NK-92 treated with Interleukin-12 subunit alpha and Interleukin-12 subunit beta, amount 100 ng/mL, for 24 hours (cell line): ENCODE measurements at regions not wholly inside any gene's neighbourhood (a gene's known extent, or its start where the extent isn't known, plus 50 kb on each side); places are given as distances from the start of the nearest gene placed in this dataset.
"Not testable (repeated sequence)": the region's sequence is repeated elsewhere in the genome, so short reads cannot be mapped to it uniquely, and the experiment has no call there.

ENCODE experiments used
- DNase-seq: peaks from one replicate; lab custom pipeline; 2025; lab: John Stamatoyannopoulos, UW

- no peak for DNase-seq
Measured at GRCh38 chr14:51351997-51352396, 112.0 kb downstream of the TMX1 start.

GRCh38 chr14:51353901-51354300 lies 113.9 kb downstream of the TMX1 start:
- no peak for DNase-seq

GRCh38 chr14:51354846-51355245 lies 114.8 kb downstream of the TMX1 start:
- no peak for DNase-seq

GRCh38 chr14:51356381-51356780 lies 116.3 kb downstream of the TMX1 start:
- no peak for DNase-seq

DNA sequence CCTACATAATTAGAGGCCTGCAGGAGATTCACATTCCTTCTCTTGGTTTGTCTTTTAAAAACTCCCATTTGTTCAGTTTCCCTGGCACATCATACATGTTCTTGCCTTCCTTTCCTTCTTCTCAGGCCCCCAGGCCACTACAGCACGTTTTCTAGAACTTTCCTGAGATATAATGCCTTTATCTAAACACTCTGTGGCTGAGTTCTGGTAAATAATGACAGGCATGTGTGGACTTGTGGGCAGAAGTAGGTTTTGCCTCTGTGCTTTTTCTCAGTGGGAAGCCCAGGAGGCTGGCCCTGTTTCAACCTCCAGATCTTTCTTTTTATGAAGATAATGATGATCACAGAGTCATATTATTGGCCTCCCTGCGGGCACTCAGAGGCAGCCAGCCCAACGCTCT lies 117.2 kb downstream of the TMX1 start:
- DNase-seq = no peak

DNA sequence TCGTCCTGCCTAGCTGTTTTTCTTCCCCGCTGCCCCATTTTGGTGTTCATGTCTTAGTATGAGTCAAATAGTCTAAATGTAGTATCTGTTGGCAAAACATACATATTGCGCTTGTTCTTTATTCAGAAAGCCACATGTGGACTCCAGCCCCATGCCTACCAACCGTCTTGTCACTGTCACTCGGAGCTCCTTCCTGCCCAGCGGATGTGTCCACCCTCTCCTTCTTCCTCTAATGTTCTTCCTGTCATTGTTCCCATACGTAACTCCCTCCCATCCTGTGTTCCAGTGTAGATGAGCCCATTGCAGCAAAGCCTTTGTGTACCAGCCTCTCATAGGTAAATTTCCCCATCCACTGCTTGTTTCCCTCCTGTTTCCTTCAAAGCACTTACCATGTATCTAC lies 120.5 kb downstream of the TMX1 start:
- no peak for DNase-seq

DNA sequence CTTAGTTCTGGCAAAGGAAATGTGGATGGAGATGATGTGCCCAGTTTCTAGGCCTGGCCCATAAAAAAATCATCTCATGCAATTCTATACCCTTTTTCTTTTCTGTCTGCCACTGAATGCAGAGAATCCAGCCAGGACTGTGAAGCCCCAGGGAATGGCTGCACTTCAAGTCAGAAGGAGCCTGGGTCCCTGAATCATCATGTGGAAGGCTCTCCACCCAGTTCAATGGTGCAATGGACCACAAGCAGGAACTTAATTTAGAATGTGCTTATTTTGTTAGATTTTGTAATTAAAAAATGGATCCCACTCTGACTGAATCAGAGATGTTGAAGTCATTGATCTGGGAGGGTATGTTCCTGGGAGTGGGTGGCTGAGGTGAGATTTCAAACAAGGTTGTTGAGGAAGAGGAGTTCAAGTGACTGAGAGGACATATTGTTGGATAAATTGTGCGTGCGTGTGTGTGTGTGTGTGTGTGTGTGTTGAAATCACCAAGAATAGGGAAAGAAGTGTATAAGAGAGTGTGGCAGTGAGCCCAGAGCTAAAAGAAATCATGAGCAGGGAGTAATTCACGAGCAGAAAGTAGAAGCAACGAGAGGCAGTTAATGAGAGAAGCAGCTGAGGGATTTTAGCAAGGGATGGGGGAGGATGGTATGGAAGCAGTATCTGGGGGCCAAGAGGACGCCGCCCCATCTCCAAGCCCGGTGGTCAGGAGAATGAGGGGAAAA lies 125.4 kb downstream of the TMX1 start:
- no peak for DNase-seq

DNA sequence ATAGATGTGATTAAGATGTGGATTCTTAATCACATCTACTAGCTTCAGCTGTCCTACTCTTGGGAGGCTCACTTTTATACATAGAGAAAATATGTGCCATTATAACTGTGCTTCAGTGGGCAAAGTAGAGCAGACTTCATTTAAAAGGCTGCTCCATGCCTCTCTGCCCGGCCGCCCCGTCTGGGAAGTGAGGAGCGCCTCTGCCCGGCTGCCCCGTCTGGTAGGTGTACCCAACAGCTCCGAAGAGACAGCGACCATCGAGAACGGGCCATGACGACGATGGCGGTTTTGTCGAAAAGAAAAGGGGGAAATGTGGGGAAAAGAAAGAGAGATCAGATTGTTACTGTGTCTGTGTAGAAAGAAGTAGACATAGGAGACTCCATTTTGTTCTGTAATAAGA lies 126.4 kb downstream of the TMX1 start:
- DNase-seq = not testable (repeated sequence)

- DNase-seq = not testable (repeated sequence)
Measured at GRCh38 chr14:51366866-51367599, 127.0 kb downstream of the TMX1 start.

GRCh38 chr14:51367600-51367931 lies 127.5 kb downstream of the TMX1 start:
- no peak for DNase-seq

DNA sequence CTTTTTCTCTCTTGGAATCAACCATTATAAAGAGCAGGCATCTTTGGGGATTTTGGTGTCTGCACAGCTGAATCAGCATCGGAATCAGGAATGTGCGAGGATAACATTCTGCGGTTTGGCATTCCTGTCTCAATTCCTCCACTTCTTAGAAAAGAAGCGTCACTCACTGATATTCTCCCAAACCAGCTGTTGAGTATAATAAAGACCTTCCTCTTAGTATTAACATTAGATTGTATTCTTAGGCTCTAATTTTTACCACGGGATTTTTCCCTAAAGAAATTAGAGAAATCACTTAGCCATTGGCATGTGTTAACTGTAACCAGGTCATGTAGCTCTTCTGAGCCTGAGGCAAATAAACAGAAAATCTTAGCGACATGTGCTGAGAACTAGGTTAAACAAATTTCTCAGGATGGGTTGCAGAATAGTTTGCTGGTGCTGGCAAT lies 128.7 kb downstream of the TMX1 start:
- no peak for DNase-seq

DNA sequence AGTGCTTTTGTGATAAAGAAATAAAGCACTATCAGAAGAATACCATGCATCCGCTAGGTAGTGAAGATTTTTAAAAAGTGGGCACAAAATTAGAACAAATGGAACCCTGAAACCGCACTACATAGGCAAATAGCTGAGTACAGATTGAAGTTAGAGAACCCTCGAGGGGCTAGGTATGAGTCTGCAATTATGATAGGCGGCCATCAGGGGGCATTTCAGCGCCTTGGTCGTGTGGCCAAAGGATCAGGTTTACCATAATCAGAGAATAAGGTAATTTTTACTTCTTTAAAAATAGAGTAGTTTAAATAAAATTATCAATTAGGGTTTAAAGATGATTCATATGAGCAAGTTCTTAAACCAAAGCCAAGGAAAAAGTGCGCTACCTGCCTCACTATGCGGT lies 129.8 kb downstream of the TMX1 start:
- DNase-seq = no peak

GRCh38 chr14:51370758-51371386 lies 130.8 kb downstream of the TMX1 start:
- DNase-seq = no peak

DNA sequence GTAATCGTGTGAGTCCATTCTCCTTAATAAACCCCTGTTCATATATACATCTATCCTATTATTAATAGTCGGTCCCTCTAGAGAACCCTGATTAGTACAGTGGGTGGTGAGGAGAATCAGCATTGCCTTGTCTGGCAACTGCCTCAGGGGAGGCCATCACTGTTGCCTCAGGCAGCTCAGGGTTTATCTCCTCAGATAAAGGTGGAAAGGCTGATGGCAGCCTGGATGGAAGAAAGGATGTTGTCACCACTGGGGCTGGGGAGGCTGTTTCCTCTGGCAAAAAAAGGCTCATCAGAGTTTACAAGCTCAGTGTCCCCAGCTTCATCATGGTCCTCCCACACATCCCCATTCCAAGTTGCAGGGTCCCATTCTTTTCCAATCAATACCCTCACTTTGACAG lies 137.1 kb downstream of the TMX1 start:
- DNase-seq = not testable (repeated sequence)

DNA sequence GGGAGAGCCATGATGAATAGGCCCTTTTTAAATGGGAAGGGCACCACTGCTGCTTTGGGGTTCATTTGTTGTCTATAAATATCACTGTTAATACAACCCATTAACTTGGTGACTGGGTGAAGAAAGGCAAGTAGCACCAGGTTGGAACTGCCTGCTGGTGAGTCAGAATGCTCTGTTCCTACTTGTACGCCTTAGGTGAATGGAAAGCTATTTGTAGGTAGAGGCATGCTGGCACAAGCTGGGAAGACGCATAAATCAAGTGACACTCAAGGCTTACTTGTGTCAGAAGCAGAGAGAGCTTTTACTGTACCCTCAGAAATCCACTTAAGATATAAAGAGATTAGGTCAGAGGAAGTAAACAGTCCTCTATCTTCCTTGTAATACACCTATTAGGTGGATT lies 142.5 kb downstream of the TMX1 start:
- DNase-seq = no peak

DNA sequence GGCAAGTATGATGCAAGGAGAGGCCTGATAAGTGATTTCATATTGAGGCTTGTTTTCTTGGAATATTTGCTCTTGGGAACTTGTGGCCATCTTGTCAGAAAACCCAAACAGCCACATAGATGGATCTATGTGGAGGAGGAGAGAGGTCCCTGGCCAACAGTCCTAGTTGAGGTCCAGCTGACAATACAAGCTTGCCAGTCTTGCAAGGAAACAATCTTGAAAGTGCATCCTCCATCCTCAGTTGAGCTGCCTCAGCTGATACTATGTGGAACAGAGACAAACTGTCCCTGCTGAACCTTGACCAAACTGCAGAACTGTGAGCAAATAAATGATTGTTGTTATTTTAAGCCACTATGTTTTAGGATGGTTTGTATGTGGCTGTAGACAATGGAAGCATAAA lies 146.4 kb downstream of the TMX1 start:
- DNase-seq = no peak

DNA sequence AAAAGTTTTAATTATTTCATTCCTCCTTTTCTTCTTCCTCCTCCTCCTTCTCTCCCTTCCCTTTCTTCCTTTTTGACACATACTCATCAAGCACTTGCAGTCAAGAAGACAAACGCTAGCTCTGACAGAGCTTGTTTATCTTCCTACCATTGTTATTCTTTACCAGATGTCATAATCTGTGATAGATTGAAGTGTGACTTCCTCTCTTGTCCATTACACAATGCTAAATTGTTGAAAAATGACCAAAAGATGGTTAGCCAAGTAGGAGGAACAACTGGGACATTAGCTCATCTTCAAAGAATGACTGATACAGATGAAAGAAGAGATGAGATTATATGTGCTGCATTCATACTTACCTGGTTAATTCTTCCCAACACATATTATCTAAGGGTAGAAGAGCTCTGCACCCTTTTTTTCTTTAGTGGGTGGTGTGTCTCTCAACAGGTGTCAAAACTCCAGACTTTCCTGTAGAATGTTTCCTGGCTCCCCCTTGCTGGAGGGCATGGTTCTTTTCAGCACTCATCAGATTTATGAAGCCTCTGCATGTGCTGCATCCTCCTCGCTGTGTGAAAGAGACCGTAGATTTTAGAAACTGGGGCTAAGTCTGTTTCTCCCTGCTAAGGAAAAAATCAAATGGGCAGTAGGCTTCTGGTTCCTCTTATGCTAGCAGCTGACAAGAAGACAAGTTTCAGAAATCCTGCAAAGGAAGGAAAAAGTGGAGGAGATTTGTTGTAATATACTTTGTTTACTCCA lies 147.1 kb downstream of the TMX1 start:
- no peak for DNase-seq

DNA sequence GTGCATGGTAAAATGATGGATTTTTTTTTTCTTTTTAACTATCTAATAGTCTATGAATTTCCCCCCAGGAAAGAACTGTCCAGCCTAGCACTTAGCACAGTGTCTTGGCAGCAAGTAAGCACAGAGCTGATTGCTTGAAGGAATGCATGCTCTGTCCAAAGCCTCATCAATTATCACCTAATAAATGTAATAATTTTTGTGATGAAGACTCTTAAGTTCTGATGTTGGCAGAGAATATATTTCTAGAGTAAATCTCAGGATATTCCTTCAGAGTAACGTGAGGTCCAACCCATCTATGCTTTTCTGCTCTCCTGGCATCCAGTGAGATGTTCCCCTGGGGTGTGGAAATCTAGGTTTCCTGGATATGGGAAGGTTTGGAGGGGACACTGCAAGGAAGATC lies 152.4 kb downstream of the TMX1 start:
- no peak for DNase-seq

GRCh38 chr14:51394384-51394783 lies 154.3 kb downstream of the TMX1 start:
- DNase-seq = no peak

- no peak for DNase-seq
Measured at GRCh38 chr14:51394804-51395203, 154.8 kb downstream of the TMX1 start.

- no peak for DNase-seq
Measured at GRCh38 chr14:51395361-51395849, 155.4 kb downstream of the TMX1 start.

- no peak for DNase-seq
Measured at GRCh38 chr14:51396222-51396815, 156.3 kb downstream of the TMX1 start.
